Muscle of leg (tissue), 3 donors: ENCODE measurements at regions not wholly inside any gene's neighbourhood (a gene's known extent, or its start where the extent isn't known, plus 50 kb on each side); places are given as distances from the start of the nearest gene placed in this dataset.

ENCODE experiments used
- DNase-seq: peaks from one replicate; pipeline ENCODE4 v3.0.0; 2013
- H3K27ac ChIP-seq: one replicate; pipeline ENCODE4 v1.5.1; 2013; ENCODE audit warnings: mild to moderate bottlenecking, low read length, control low read depth
- H3K27me3 ChIP-seq: one replicate; pipeline ENCODE4 v1.6.1; 2013; ENCODE audit warnings: low read length; ENCODE audit not compliant: control insufficient read depth, insufficient read depth
- H3K36me3 ChIP-seq: one replicate; pipeline ENCODE4 v1.6.1; 2013; ENCODE audit warnings: low read length; ENCODE audit not compliant: control insufficient read depth, insufficient read depth
- H3K4me1 ChIP-seq: one replicate; pipeline ENCODE4 v1.6.1; 2013; ENCODE audit warnings: low read length; ENCODE audit not compliant: control insufficient read depth, insufficient read depth
- H3K4me3 ChIP-seq: one replicate; pipeline ENCODE4 v1.5.1; 2013; ENCODE audit warnings: low read length, control low read depth
- H3K9me3 ChIP-seq: replicated peaks from 2 replicates; pipeline ENCODE4 v1.6.1; 2013; ENCODE audit warnings: low read depth, low read length; ENCODE audit not compliant: control insufficient read depth
- WGBS: methylation state at CpG from one replicate; pipeline ENCODE4 v1.1.5; 2013; ENCODE audit warnings: missing lambda C conversion rate; ENCODE audit not compliant: insufficient coverage; 5-methylcytosine and 5-hydroxymethylcytosine counted together

DNA sequence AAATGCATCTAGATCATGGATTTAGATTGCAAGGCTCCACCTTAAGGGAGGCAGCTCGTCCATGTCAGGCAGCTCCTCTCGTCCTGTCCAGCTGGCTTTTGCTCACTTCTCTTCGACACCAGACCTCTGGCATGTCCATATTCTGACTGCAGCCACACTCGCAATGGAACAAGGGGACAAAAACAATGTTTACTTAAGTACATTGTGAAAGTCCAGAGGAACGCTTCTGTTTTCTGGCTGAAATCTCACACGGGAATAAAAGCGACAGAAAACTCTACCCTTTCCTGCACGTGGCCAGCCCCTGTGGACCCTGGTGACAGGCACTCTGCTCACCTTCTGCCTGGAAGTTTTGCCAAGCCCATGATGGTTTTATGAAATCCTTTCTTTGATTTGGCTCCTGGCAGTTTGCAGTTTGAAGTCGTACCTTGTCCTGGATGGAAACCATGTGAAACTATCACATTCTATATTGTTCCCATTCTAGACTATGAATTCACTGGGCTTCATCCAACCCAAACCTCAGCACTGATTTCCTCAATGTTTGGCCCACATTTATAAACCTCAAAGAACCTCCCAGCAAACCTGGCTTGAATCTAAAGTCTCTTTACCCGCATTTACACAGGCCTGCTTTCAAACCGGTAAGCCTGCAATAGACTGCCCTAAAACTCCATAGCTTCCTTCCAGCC lies 134.3 kb upstream of the PIEZO2 start:
- H3K4me3 ChIP-seq: no peak overlapping the region
- H3K9me3 ChIP-seq: no peaks in the 10 kb centered on the region
- WGBS: 24% methylated on average over 9 of the region's 11 CpGs
- no peaks in the 10 kb centered on the region for H3K27me3 ChIP-seq
- peak; percentile 91 for DNase-seq
- peaks cover 5% of the 10 kb centered on the region for H3K4me1 ChIP-seq
- peak overlapping the region; percentile 57 for H3K27ac ChIP-seq
- H3K36me3 ChIP-seq: no peaks in the 10 kb centered on the region

DNA sequence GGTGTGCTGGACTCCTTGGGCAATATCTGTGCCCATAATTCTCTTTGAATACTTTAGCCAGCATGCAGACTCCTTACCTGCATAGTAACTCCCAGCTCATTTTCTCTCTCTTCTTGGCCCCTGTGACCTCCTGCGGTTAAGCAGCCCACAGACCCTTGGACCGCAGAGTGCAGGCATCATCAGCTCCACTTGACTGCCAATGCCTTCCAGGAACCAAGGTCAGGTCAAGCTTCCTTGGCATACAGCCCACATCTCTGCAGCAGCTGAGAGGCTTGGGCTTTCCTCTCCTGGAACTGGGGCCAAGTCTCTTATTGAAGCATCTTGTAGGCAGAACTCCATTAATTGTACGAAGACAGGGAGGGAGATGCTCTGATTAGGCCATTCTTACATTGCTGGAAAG lies 130.1 kb upstream of the PIEZO2 start:
- Histone ChIP-seq H3K4me1 (peaks cover 3% of the 10 kb centered on the region), H3K27me3 (no peaks in the 10 kb centered on the region), H3K4me3 (no peak overlapping the region), H3K27ac (no peak overlapping the region), H3K9me3 (no peaks in the 10 kb centered on the region), H3K36me3 (no peaks in the 10 kb centered on the region)
- DNase-seq: no peak
- WGBS: 70% methylated on average over 2 of the region's 3 CpGs

DNA sequence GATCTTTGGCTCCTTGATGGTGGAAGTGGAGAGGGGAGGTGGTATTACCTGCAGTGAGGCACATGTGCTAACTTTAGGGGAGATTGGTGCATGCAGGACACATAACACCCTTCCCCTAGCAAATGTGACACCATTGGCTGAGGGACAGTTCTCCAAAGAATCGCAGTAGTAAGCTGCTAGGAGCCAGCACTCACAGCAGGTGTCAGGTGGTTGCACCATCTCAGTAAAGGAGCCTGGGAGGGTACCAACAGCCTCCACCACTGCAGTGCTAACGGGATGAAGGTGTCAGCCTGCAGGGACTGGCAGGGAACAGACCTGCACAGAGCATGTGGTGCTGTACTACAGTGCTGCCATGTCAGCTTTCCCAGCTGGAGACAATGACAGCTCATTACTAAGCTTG lies 127.3 kb upstream of the PIEZO2 start:
- WGBS: 83% methylated on average over 2 of the region's 2 CpGs
- DNase-seq: no peak
- H3K27ac ChIP-seq: no peak overlapping the region
- H3K27me3 ChIP-seq: no peaks in the 10 kb centered on the region
- H3K36me3 ChIP-seq: no peaks in the 10 kb centered on the region
- no peak overlapping the region for H3K4me3 ChIP-seq
- no peaks in the 10 kb centered on the region for H3K9me3 ChIP-seq
- peaks cover 3% of the 10 kb centered on the region for H3K4me1 ChIP-seq

DNA sequence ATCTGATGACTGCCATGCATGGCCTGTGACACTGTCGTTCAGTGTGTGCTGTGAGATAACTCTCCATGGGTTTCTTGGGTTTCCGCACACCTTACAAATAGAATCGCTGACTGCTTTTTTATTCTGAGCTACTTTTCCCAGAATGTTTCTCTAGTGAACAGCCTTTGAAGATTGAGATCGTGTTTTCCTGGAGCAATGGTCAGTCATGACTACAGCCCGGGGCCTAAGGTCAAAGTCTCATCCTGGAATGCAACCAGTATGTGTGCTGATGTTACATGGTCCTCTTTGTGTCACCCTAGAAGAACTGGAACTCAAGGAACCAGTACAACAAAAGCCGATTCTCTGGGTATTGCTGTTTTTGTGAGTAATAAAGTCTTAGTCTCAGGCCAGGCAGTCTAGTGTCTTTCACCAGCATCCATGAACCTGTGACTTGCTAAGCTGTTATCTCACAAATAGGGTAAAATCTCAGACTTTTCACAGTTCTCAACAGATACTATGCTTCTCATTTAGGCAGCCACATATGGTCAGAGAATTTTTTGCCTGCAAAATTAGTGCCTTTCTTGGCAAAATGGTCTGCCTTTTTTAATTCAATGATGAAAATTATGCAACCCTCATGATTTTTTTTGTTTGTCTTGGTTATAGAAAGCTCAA lies 124.9 kb upstream of the PIEZO2 start:
- no peak overlapping the region for H3K27ac ChIP-seq
- no peak overlapping the region for H3K4me3 ChIP-seq
- 93% methylated on average over 4 of the region's 6 CpGs for WGBS
- peaks cover 7% of the 10 kb centered on the region for H3K4me1 ChIP-seq
- no peak for DNase-seq
- H3K9me3 ChIP-seq: no peaks in the 10 kb centered on the region
- H3K27me3 ChIP-seq: no peaks in the 10 kb centered on the region
- no peaks in the 10 kb centered on the region for H3K36me3 ChIP-seq

DNA sequence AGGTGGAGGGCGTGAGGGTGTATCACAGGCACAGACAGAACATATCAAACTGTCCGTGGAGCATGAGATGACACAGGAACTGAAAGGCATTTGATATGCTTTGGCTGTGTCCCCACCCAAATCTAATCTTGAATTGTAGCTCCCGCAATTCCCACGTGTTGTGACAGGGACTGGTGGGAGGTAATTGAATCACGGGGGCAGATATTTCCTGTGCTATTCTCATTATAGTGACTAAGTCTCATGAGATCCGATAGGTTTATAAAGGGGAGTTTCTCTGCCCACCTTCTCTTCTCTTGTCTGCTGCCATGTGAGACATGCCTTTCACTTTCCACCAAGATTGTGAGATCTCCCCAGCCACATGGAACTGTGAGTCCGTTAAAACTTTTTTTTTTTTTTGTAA lies 123.1 kb upstream of the PIEZO2 start:
- no peak for DNase-seq
- Histone ChIP-seq H3K27ac (no peak overlapping the region), H3K27me3 (no peaks in the 10 kb centered on the region), H3K9me3 (no peaks in the 10 kb centered on the region), H3K4me1 (peaks cover 14% of the 10 kb centered on the region), H3K4me3 (no peak overlapping the region), H3K36me3 (no peaks in the 10 kb centered on the region)
- WGBS: 71% methylated on average over 1 of the region's 7 CpGs

DNA sequence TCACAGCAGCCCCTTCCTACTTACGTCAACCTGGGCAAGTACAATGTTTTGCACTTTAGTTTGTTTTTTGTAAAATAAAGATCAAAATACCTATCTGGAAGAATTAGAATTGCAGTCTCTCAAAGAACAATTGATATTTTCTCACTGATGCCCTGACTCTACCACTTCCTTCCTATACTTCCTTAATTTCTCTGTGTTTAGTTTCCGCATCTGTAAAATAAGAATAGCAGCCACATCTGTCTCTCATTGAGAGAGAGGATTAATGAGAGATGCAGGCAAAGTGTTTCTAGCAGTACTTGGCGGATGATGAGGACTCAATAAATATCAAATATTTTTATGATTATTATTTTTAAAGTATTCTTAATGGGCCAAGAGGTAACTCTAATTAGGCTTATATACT lies 122.6 kb upstream of the PIEZO2 start:
- no peaks in the 10 kb centered on the region for H3K27me3 ChIP-seq
- no peak overlapping the region for H3K4me3 ChIP-seq
- no peaks in the 10 kb centered on the region for H3K9me3 ChIP-seq
- no CpG with 5 or more reads among the region's 3 CpGs for WGBS
- H3K36me3 ChIP-seq: no peaks in the 10 kb centered on the region
- H3K4me1 ChIP-seq: peaks cover 17% of the 10 kb centered on the region
- H3K27ac ChIP-seq: no peak overlapping the region
- peak; percentile 64 for DNase-seq

DNA sequence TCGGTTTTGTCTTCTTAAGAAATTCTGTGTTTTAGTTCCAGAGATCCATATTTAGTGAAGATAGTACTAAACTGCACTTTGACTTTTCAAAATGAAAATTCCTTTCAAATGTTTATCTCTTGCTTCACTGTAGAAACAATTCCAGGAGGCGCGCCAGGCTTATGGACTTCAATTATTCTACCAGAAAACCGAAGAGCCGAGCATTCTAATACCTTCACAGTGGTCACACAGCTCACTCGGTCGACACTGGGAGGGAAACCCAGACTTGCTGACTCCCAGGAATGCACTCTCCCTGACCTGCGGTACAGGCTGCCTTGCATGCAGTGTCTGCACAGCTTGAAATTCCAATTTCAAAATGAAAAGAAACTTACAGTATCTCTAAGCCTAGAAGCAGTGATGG lies 119.9 kb upstream of the PIEZO2 start:
- peak; percentile 89 for DNase-seq
- Histone ChIP-seq H3K4me1 (peaks cover 21% of the 10 kb centered on the region), H3K27me3 (no peaks in the 10 kb centered on the region), H3K36me3 (no peaks in the 10 kb centered on the region), H3K4me3 (no peak overlapping the region), H3K9me3 (peaks cover under 1% of the 10 kb centered on the region), H3K27ac (peak overlapping the region; percentile 85)
- WGBS: 53% methylated on average over 6 of the region's 8 CpGs

DNA sequence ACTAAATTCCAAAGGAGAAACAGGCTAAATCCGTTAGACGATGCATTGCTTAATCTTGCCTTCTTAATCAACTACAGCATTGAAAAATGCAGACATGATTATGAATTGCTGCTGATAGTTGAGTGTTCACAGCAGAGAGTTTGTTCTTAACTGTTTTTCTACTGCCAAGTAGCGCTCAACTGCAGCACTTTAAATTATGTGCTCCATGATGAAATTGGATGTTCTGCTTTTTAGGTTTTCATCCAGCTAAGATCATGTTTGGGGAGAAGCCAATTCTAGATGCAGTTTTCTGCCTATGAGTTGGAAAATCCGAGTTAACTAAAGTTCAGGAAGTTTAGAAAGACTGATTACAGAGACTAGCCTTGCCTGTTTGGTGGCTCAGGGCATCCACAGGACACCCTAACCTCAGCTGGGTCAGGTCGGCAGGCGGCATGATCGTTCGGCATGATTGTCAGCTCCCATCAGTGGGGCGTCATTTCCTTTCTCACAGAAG lies 119.4 kb upstream of the PIEZO2 start:
- Histone ChIP-seq H3K27ac (peak overlapping the region; percentile 85), H3K36me3 (no peaks in the 10 kb centered on the region), H3K9me3 (peaks cover 4% of the 10 kb centered on the region), H3K4me1 (peaks cover 21% of the 10 kb centered on the region), H3K4me3 (no peak overlapping the region), H3K27me3 (no peaks in the 10 kb centered on the region)
- 25% methylated on average over 2 of the region's 9 CpGs for WGBS
- peak; percentile 98 for DNase-seq

DNA sequence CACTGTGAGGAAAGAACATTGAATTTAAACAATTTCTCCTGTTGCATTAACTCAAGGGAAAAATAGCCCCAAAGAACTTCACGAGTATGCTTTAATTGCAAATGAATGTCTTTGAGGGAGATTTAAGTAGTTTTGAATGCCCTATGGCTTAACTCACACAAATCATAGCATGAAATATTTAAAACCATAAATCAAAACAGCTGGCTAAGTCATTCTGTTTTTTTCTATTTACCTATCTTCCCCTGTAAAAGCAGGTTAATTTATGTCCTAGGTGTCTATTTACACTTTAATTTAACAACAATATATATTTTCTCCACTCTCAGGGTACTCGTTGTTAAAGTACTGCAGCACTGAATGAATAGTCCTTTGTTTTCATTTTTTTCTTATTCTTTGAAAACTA lies 118.8 kb upstream of the PIEZO2 start:
- Histone ChIP-seq H3K9me3 (peaks cover 8% of the 10 kb centered on the region), H3K4me1 (peaks cover 21% of the 10 kb centered on the region), H3K27ac (peak overlapping the region; percentile 85), H3K4me3 (no peak overlapping the region), H3K36me3 (no peaks in the 10 kb centered on the region), H3K27me3 (no peaks in the 10 kb centered on the region)
- no peak for DNase-seq
- WGBS: no CpG with 5 or more reads among the region's 2 CpGs

DNA sequence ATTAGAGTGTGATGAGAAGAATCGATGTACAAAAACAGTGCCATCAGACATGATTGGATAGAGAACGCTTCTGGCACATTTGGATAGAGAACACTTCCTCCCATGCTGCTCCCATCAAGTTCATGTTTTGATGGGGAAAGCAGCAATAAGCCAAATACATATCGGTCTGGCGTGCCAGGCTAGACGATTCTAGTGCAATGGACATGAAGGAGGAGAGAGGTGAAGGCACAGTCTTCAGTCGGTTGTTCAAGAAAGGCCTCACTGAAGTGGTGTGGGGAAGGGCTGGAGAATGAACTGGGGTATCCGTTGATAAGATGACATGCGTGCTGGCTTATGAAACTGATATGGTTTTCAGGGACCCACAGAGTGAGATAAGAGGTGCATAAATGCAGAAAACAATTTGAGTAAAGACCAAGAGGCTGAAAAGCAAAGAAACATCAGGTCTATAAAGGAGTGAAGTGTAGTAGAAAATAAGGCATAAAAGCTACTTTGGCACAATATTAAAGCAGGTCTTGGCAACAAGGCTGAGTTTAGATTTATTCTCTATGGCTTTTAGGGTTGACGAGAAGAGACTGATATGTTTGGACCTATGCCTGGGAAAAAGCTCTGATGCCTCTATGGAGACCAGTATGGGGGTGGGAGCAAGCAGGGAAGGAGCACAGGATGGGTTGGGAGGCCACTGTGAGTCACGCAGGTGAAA lies 117.6 kb upstream of the PIEZO2 start:
- Histone ChIP-seq H3K4me1 (peaks cover 18% of the 10 kb centered on the region), H3K36me3 (no peaks in the 10 kb centered on the region), H3K9me3 (peaks cover 8% of the 10 kb centered on the region), H3K27ac (peak overlapping the region; percentile 13), H3K4me3 (no peak overlapping the region), H3K27me3 (no peaks in the 10 kb centered on the region)
- WGBS: 52% methylated on average over 8 of the region's 10 CpGs
- peak; percentile 71 for DNase-seq
